A673 (cell line): ENCODE measurements at regions not wholly inside any gene's neighbourhood (a gene's known extent, or its start where the extent isn't known, plus 50 kb on each side); places are given as distances from the start of the nearest gene placed in this dataset.

ENCODE experiments used
- BruUV-seq: library from RNA; stranded (reverse); fragments of 400-500 nt; replicated peaks from 2 replicates; lab custom pipeline; 2021; lab: Mats Ljungman, UMichigan
- CTCF ChIA-PET: fragments of 300-600 bp; sonication (Branson Sonifier 250); formaldehyde crosslinking; loops from one replicate; lab custom pipeline; 2022; ENCODE audit warnings: antibody characterized with exemption; lab: Charles Lee
- POLR2A ChIA-PET: fragments of 300-600 bp; sonication (Branson Sonifier 250); formaldehyde crosslinking; loops from one replicate; lab custom pipeline; 2022; ENCODE audit warnings: antibody characterized with exemption; ENCODE audit not compliant: low non-redundant PET; lab: Charles Lee
- DNase-seq: peaks from one replicate; pipeline ENCODE4 v3.0.0-alpha.2; 2015; ENCODE audit warnings: low spot score
- H3K27ac ChIP-seq: fragments of 200-600 bp; sonication (generic); 2 replicates; pipeline ENCODE4 v1.5.1; 2016; ENCODE audit warnings: mixed run types, low read depth, mild to moderate bottlenecking, mixed read lengths, antibody characterized with exemption, low read length; ENCODE audit not compliant: poor library complexity, severe bottlenecking
- H3K27me3 ChIP-seq: fragments of 200-600 bp; sonication (generic); replicated peaks from 2 replicates; pipeline ENCODE4 v1.6.1; 2017; ENCODE audit warnings: mixed run types, low read depth, mild to moderate bottlenecking, mixed read lengths, antibody characterized with exemption, low read length; ENCODE audit not compliant: insufficient read depth, poor library complexity
- H3K36me3 ChIP-seq: fragments of 200-600 bp; sonication (generic); 2 replicates; pipeline ENCODE4 v1.6.1; 2016; ENCODE audit warnings: mixed run types, mild to moderate bottlenecking, mixed read lengths, antibody characterized with exemption, low read length; ENCODE audit not compliant: insufficient read depth, poor library complexity, severe bottlenecking
- H3K4me1 ChIP-seq: fragments of 200-600 bp; sonication (generic); 2 replicates; pipeline ENCODE4 v1.6.1; 2017; ENCODE audit warnings: mixed run types, mild to moderate bottlenecking, mixed read lengths, antibody characterized with exemption, low read length; ENCODE audit not compliant: insufficient read depth, poor library complexity, severe bottlenecking
- H3K4me3 ChIP-seq: fragments of 200-600 bp; sonication (generic); 2 replicates; pipeline ENCODE4 v1.5.1; 2016; ENCODE audit warnings: low read depth, mixed run types, mild to moderate bottlenecking, mixed read lengths, low read length; ENCODE audit not compliant: poor library complexity, severe bottlenecking
- H3K9me3 ChIP-seq: fragments of 200-600 bp; sonication (generic); 2 replicates; pipeline ENCODE4 v1.6.1; 2016; ENCODE audit warnings: mixed run types, low read depth, mild to moderate bottlenecking, mixed read lengths, antibody characterized with exemption, low read length; ENCODE audit not compliant: poor library complexity, severe bottlenecking
- EZH2 ChIP-seq: fragments of 200-600 bp; sonication (generic); IDR thresholded peaks from 2 replicates; pipeline ENCODE4 v1.6.1; 2017; ENCODE audit warnings: borderline replicate concordance, low read depth, mild to moderate bottlenecking, mixed read lengths, antibody characterized with exemption, low read length; ENCODE audit not compliant: poor library complexity, severe bottlenecking
- intact Hi-C: fragments of 100-400 bp; cut with micrococcal nuclease; formaldehyde crosslinking; loops from one replicate; pipeline ENCODE4 v1.10.0; 2022; ENCODE audit not compliant: unreplicated experiment
- TF ChIP-seq, protein P1 (sequence below): fragments of 300-800, 200-600 bp; sonication (generic); conservative IDR thresholded peaks from 2 replicates; pipeline ENCODE4 v1.5.1; 2017; ENCODE audit warnings: low read depth, mild to moderate bottlenecking, antibody characterized with exemption, low read length, moderate library complexity, mixed read lengths

DNA sequence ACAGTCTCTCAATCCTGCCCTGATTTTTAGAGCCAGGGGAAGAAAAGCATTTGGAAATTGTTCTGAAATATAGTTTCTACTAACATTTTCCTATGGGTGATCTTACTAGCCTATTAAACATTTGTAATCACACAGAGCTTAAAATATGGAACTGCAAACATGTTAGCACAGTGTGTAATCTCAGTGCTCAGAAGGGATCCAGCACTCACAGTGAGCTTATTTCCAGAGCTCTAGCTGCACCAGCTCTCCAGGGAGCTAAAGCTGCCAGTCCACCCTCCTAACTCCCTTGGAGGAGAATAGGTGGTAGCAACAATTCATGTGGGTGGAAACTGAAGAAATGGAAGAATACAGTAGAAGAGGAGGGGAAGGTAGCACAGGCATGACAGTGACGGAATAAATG, 64.9 kb upstream of the SYT1 start:
- no peaks in the 10 kb centered on the region for H3K36me3 ChIP-seq
- no peaks in the 10 kb centered on the region for H3K27me3 ChIP-seq
- intact Hi-C loops: no loop called here
- no peak for DNase-seq
- H3K9me3 ChIP-seq: no peaks in the 10 kb centered on the region
- TF ChIP-seq, protein P1, sequence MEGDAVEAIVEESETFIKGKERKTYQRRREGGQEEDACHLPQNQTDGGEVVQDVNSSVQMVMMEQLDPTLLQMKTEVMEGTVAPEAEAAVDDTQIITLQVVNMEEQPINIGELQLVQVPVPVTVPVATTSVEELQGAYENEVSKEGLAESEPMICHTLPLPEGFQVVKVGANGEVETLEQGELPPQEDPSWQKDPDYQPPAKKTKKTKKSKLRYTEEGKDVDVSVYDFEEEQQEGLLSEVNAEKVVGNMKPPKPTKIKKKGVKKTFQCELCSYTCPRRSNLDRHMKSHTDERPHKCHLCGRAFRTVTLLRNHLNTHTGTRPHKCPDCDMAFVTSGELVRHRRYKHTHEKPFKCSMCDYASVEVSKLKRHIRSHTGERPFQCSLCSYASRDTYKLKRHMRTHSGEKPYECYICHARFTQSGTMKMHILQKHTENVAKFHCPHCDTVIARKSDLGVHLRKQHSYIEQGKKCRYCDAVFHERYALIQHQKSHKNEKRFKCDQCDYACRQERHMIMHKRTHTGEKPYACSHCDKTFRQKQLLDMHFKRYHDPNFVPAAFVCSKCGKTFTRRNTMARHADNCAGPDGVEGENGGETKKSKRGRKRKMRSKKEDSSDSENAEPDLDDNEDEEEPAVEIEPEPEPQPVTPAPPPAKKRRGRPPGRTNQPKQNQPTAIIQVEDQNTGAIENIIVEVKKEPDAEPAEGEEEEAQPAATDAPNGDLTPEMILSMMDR: no peak
- no peak for TF ChIP-seq EZH2
- H3K27ac ChIP-seq: no peak overlapping the region
- H3K4me1 ChIP-seq: no peaks in the 10 kb centered on the region
- POLR2A ChIA-PET: interaction anchor here (0.5 kb wide), 1 partner anchor 59 kb away, joined by 3 read pairs; no protein-coding TSS in a partner anchor
- CTCF ChIA-PET: no interaction called here
- H3K4me3 ChIP-seq: no peak overlapping the region
- BruUV-seq: no TSS peak

DNA sequence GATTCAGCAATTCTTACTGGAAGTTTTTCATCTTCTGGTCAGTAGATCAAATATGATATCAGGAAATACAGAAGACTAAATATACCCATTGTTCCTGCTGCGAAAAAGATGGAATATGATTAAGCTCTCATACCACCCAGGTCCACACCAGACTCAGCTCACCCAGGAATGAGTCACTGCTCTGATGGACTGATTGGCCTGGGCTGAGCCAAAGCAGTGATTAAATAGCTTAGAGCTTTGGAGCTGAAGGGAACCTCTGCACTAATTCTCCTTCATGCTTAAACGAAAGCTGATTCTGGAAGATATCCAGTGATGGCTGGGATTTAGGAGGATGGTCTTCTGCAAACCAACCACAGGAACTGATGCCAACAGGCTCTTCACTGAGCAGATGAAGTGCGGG, 62.0 kb upstream of the SYT1 start:
- no TSS peak for BruUV-seq

DNA sequence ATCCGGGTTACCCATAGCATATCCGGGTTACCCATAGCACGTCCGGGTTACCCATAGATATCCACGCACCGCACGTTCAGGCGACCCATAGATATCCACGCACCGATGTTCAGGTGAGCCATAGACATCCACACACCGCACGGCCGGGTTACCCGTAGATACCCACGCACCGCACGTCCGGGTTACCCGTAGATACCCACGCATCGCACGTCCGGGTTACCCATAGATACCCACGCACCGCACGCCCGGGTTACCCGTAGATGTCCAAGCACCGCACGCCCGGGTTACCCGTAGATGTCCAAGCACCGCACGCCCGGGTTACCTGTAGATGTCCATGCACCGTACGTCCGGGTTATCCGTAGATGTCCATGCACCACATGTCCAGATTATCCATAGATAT, 60.3 kb upstream of the SYT1 start:
- no peaks in the 10 kb centered on the region for H3K27me3 ChIP-seq
- POLR2A ChIA-PET: no interaction called here
- TF ChIP-seq, protein P1: no peak
- TF ChIP-seq EZH2: no peak
- no peaks in the 10 kb centered on the region for H3K36me3 ChIP-seq
- CTCF ChIA-PET: no interaction called here
- H3K27ac ChIP-seq: no peak overlapping the region
- DNase-seq: no peak
- intact Hi-C loops: no loop called here
- H3K9me3 ChIP-seq: no peaks in the 10 kb centered on the region
- H3K4me3 ChIP-seq: no peak overlapping the region
- H3K4me1 ChIP-seq: peaks cover 6% of the 10 kb centered on the region
- no TSS peak for BruUV-seq

More for the DNA sequence above, 62.0 kb upstream of the SYT1 start:
- no peak overlapping the region for H3K27ac ChIP-seq
- H3K4me3 ChIP-seq: no peak overlapping the region
- H3K9me3 ChIP-seq: no peaks in the 10 kb centered on the region
- DNase-seq: peak; percentile 66
- H3K27me3 ChIP-seq: no peaks in the 10 kb centered on the region
- no peaks in the 10 kb centered on the region for H3K4me1 ChIP-seq
- intact Hi-C loops: no loop called here
- POLR2A ChIA-PET: no interaction called here
- no peaks in the 10 kb centered on the region for H3K36me3 ChIP-seq
- TF ChIP-seq, protein P1: no peak
- TF ChIP-seq EZH2: no peak
- CTCF ChIA-PET: no interaction called here
